ENCODE measurements at regions not wholly inside any gene's neighbourhood (a gene's known extent, or its start where the extent isn't known, plus 50 kb on each side); places are given as distances from the start of the nearest gene placed in this dataset.

- no peak for DNase-seq (ENCODE audit: low read depth in 3 of 3, low spot score in 1 of 3)
These were observed 337.6 kb downstream of the HNRNPD start for GRCh38 chr4:82036181-82036580.

- DNase-seq (ENCODE audit: low read depth in 3 of 3, low spot score in 1 of 3), result no peak
These were observed 338.9 kb downstream of the HNRNPD start for GRCh38 chr4:82034878-82035277.

GRCh38 chr4:82033862-82034261 lies 339.9 kb downstream of the HNRNPD start:
- DNase-seq (ENCODE audit: low read depth in 3 of 3, low spot score in 1 of 3), result no peak

DNA sequence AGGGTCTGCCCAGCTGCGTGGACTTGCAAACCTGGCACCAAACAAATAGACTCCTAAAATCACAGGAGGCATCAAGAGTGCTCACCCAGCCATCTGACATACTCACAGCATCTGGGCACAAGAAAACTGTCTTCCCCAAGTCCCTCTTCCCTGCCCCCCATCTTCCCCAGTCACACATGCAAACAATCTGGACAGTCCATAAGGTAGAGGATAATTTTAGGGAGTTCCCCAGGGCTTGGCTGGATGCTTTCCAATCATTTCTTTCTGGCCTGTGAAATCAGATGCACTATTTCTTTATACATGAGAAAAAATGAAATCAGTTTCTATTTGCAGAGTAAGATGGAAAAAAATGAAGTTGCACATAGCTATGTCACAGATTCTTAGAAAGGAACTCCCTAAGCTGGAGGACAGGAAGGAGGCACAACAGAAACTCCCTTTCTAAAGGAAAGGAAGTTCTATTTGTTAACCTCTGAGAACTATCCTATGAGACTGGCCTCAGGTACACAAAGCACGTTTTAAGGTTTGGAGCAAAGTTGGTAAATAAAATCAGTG lies 342.3 kb downstream of the HNRNPD start:
- no peak for DNase-seq (ENCODE audit: low read depth in 3 of 3, low spot score in 1 of 3)

GRCh38 chr4:82017680-82018079 lies 356.1 kb downstream of the HNRNPD start:
- no peak for DNase-seq (ENCODE audit: low read depth in 3 of 3, low spot score in 1 of 3)

GRCh38 chr4:82005158-82005557 lies 368.6 kb downstream of the HNRNPD start:
- DNase-seq (ENCODE audit: low read depth in 3 of 3, low spot score in 1 of 3), result no peak

- DNase-seq (ENCODE audit: low read depth in 3 of 3, low spot score in 1 of 3), result no peak
These were observed 376.5 kb downstream of the HNRNPD start for GRCh38 chr4:81997313-81997712.

GRCh38 chr4:81990898-81991297 lies 382.9 kb downstream of the HNRNPD start:
- no peak for DNase-seq (ENCODE audit: low read depth in 3 of 3, low spot score in 1 of 3)

GRCh38 chr4:81990211-81990610 lies 383.6 kb downstream of the HNRNPD start:
- no peak for DNase-seq (ENCODE audit: low read depth in 3 of 3, low spot score in 1 of 3)

GRCh38 chr4:81989202-81989601 lies 384.6 kb downstream of the HNRNPD start:
- no peak for DNase-seq (ENCODE audit: low read depth in 3 of 3, low spot score in 1 of 3)

DNA sequence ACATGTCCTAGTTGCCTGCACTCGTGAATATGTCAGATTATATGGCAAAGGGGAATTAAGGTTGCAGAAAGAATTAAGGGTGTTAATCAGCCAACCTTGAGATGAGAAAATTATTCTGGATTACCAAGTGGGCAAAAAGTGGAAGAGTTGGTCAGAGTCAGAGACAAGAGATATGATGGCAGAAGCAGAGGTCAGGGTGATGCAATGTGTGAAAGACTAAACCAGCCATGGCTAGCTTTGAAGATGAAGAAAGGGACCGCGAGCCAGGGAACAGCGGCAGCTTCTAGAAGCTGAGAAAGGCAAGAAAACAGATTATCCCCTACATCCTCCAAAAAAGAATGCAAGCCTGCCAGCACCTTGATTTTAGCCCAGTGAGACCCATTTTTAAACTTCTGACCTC lies 385.6 kb downstream of the HNRNPD start:
- DNase-seq (ENCODE audit: low read depth in 3 of 3, low spot score in 1 of 3), result no peak

GRCh38 chr4:81984746-81985145 lies 389.0 kb downstream of the HNRNPD start:
- no peak for DNase-seq (ENCODE audit: low read depth in 3 of 3, low spot score in 1 of 3)

DNA sequence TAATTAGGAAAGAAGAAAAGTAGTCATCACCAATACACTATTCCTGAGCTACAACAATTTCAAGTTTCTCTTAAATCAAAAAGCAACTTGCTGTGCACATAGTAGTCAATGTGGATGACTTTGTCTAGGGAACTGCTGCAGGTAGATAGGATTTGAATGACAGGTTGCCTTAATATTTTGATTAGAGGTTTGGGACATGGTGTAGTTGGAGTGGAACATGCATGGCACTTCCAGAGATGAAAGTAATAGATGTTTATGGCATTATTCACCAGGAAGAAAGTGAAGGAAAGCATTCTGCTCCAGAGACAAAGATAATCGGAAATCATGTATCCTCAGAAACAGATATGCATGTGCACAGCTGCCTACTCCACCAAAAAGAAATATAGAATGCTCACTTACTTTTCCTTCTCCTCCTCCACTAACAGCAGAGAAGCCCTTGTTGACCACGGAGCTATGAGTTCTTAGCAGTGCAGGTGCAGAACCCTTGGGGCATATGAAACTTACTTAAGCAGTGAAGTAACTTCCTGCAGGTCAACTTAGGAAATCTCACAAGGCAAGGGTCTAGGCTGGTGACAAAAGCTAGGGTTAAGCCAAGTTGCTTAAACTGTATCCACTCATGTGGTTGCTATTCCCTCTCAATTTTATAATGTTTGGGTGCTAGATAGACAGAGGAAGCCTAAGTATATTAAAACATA lies 390.8 kb downstream of the HNRNPD start:
- DNase-seq (ENCODE audit: low read depth in 3 of 3, low spot score in 1 of 3), result no peak

DNA sequence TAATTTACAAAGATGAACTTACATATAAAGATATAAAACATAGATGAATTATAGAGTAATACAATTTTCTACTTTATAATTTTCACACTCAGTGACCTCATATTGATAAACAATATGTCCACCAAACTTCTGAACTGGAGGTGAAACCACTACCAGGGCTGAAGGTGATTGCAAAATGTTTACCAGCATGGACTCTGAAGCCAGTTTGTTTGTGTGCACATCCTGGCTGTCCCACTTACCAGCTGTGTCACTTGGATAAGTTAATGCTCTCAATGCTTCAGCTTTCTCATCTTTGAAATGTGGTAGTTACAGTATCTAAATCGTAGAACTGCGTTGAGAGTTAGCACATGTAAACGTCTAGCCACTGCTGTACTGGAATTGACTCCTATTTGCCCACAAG lies 392.6 kb downstream of the HNRNPD start:
- DNase-seq (ENCODE audit: low read depth in 3 of 3, low spot score in 1 of 3), result no peak

DNA sequence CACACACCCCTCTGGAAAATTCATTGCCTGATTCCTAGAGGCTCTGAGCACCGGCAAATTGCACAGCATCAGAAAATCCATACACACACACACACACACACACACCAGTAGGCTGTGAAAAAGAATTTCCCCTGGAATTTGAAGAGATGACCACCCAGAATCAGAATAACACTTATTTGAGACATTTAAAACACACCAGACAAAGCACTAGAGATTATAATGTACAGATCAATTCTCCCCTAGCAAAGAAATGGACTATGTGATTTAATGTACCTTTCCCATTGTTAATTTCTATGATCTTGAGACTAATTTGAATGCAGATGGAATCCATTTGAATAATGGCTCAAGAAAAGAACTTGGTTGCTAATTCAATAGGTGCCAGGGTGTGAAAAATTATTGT lies 399.3 kb downstream of the HNRNPD start:
- no peak for DNase-seq (ENCODE audit: low read depth in 3 of 3, low spot score in 1 of 3)

GRCh38 chr4:81971637-81972381 lies 402.0 kb downstream of the HNRNPD start:
- DNase-seq (ENCODE audit: low read depth in 3 of 3, low spot score in 1 of 3), result no peak

- no peak for DNase-seq (ENCODE audit: low read depth in 3 of 3, low spot score in 1 of 3)
These were observed 402.7 kb downstream of the HNRNPD start for GRCh38 chr4:81971061-81971460.

- DNase-seq (ENCODE audit: low read depth in 3 of 3, low spot score in 1 of 3), result no peak
These were observed 403.3 kb downstream of the HNRNPD start for GRCh38 chr4:81970454-81970853.

DNA sequence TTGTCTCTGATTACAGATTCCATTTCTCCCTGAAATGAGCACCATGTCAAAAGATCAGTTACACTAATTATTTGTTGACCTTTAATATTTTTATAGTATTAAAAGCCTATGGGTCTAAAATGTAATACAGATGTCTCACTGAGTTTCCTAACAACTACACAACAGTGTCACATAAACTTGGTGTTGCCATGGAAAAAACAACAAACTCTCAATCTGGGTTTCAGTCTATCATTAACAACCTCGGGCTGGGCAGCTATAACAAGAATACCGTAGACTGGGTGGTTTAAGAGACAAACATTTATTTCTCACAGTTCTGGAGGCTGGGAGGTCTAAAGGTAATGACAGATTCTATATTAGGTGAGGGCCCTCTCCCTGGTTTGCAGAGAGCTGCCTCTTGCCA lies 407.1 kb downstream of the HNRNPD start:
- no peak for DNase-seq (ENCODE audit: low read depth in 3 of 3, low spot score in 1 of 3)

DNA sequence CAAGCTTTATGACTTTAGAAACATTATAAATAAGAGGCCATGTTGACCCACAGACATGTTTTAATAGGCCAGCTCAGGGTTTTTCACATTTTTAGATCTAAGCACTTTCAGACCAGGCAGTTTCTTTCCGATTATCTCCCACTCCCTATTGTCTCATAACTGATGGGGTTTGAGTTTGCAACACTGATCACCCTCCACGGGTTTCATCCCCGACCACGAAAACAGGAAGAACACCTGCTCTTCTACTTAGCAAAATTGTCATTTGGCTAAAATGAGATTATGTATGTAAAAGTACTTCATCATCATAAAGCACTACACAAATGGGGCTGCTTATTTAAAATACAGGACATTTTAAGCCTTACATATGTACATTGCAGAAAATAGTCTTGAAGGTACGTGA lies 407.9 kb downstream of the HNRNPD start:
- DNase-seq (ENCODE audit: low read depth in 3 of 3, low spot score in 1 of 3), result no peak

- DNase-seq (ENCODE audit: low read depth in 3 of 3, low spot score in 1 of 3), result no peak
These were observed 408.3 kb downstream of the HNRNPD start for GRCh38 chr4:81965454-81965853.

DNA sequence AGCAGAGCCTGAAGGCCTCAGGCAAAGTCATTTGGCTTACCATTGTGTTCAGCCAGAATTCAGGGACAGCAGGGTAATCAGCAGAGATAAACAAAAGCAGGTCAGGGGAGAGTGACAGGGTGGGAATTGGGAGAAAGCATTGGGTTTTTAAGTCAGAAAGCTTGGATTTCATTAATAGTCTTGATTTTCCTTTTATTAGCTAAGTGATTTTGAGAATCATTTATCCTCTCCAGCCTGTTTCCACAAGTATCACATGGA lies 410.1 kb downstream of the HNRNPD start:
- DNase-seq (ENCODE audit: low read depth in 3 of 3, low spot score in 1 of 3), result no peak
